ENCODE measurements at regions not wholly inside any gene's neighbourhood (a gene's known extent, or its start where the extent isn't known, plus 50 kb on each side); places are given as distances from the start of the nearest gene placed in this dataset.

DNA sequence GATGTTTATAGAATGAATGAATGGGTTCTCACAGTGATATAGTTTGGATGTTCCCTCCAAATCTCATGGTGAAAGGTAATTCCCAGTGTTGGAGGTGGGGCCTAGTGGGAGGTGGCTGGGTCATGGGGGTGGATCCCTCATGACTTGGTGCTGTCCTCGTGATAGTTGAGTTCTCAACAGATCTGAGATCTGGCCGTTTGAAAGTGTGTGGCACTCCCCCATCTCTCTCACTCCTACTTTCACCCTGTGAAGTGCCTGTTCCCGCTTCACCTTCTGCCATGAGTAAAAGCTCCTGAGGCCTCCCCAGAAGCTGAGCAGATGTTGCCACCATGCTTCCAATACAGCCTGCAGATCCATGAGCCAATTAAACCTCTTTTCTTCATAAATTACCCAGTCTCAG lies 170.8 kb upstream of the LINGO1 start:
- no peaks in the 10 kb centered on the region for H3K9me3 ChIP-seq
- no peaks in the 10 kb centered on the region for H3K36me3 ChIP-seq
- H3K27me3 ChIP-seq, result no peaks in the 10 kb centered on the region
- no peak for DNase-seq
- TF ChIP-seq, protein P1, sequence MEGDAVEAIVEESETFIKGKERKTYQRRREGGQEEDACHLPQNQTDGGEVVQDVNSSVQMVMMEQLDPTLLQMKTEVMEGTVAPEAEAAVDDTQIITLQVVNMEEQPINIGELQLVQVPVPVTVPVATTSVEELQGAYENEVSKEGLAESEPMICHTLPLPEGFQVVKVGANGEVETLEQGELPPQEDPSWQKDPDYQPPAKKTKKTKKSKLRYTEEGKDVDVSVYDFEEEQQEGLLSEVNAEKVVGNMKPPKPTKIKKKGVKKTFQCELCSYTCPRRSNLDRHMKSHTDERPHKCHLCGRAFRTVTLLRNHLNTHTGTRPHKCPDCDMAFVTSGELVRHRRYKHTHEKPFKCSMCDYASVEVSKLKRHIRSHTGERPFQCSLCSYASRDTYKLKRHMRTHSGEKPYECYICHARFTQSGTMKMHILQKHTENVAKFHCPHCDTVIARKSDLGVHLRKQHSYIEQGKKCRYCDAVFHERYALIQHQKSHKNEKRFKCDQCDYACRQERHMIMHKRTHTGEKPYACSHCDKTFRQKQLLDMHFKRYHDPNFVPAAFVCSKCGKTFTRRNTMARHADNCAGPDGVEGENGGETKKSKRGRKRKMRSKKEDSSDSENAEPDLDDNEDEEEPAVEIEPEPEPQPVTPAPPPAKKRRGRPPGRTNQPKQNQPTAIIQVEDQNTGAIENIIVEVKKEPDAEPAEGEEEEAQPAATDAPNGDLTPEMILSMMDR (IDR thresholded peaks at IDR 0.05; ENCODE audit: low read depth, low read length), result no peak
- no peaks in the 10 kb centered on the region for H3K4me1 ChIP-seq
- no peak overlapping the region for H3K4me3 ChIP-seq (ENCODE audit: low read depth, low read length)

DNA sequence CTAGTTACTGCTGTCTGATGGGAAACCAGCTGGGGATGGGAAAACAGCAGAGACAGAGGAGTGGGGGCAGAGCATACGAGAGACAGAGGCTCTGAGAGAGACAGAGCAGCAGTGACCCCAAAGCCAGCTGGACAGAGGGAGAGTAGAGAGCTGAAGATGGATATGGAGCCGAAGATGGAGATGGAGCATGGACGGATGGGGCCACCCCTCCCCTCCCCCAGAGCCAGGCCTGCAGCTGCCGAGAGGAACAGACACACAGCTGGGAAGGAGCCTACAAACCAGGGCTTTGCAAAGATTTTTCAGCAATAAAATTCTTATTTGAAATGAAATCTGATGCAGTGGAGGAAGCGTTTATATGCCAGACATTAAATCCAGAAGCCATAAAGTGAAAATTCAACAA lies 167.6 kb upstream of the LINGO1 start:
- Histone ChIP-seq H3K4me3 (ENCODE audit: low read depth, low read length) (no peak overlapping the region), H3K36me3 (no peaks in the 10 kb centered on the region), H3K4me1 (no peaks in the 10 kb centered on the region), H3K9me3 (no peaks in the 10 kb centered on the region), H3K27me3 (no peaks in the 10 kb centered on the region)
- no peak for DNase-seq
- TF ChIP-seq, protein P1 (IDR thresholded peaks at IDR 0.05; ENCODE audit: low read depth, low read length), result no peak

DNA sequence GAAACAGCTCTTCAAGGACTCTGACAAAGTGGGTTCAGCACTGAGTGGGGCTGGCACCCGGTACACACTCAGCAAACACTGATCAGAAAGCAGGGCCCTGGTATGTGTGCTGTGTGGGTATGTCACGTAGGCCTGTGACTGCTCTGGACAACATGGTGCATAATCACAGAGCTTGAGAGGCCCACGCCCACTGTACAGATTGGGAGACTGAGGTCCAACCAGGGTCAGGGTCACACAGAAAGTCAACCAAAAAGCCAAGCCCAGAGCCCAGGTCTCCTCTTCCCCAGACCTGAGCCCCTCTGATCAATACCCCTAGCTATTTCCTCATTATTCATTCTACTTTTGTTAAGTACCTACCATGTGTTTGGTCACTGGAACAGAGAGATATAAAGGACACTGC lies 166.1 kb upstream of the LINGO1 start:
- DNase-seq, result no peak
- no peaks in the 10 kb centered on the region for H3K36me3 ChIP-seq
- TF ChIP-seq, protein P1 (IDR thresholded peaks at IDR 0.05; ENCODE audit: low read depth, low read length), result no peak
- H3K4me3 ChIP-seq (ENCODE audit: low read depth, low read length), result no peak overlapping the region
- H3K9me3 ChIP-seq, result no peaks in the 10 kb centered on the region
- no peaks in the 10 kb centered on the region for H3K4me1 ChIP-seq
- H3K27me3 ChIP-seq, result no peaks in the 10 kb centered on the region

DNA sequence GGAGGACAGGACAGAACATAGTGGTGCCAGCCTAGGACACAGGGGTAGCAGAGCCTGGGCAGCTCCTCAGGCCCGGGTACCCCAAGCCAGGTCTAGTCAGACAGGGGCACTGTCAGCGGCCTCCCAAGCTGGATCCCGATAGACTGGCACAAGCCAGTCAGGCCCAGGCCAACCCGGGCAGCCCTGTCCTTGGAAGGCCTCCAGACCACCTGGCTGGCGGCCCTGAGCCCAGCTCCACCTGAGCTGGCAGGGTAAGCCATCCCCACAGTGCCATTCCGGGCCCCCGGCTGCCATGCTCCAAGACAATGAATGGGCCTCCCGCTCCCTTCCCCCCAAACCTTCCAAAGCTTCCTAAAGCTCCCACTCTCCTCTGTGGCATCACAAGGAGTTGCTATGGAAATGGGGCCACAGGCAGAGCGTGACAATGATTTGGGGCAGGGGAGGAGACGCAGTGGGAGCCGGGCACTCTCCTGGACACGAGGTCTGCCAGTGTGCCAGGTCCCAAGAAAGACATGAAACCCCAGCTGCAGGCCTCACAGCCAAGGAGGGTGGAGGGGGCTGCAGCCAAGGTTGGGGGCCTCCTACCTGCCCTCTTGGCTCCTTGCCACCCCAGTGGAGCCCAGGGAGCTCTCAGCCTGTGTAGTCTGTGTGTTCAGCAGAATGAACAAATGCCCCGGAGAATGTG lies 165.6 kb upstream of the LINGO1 start:
- no peak for DNase-seq
- no peaks in the 10 kb centered on the region for H3K9me3 ChIP-seq
- H3K27me3 ChIP-seq, result no peaks in the 10 kb centered on the region
- TF ChIP-seq, protein P1 (IDR thresholded peaks at IDR 0.05; ENCODE audit: low read depth, low read length), result no peak
- no peaks in the 10 kb centered on the region for H3K4me1 ChIP-seq
- no peak overlapping the region for H3K4me3 ChIP-seq (ENCODE audit: low read depth, low read length)
- no peaks in the 10 kb centered on the region for H3K36me3 ChIP-seq

DNA sequence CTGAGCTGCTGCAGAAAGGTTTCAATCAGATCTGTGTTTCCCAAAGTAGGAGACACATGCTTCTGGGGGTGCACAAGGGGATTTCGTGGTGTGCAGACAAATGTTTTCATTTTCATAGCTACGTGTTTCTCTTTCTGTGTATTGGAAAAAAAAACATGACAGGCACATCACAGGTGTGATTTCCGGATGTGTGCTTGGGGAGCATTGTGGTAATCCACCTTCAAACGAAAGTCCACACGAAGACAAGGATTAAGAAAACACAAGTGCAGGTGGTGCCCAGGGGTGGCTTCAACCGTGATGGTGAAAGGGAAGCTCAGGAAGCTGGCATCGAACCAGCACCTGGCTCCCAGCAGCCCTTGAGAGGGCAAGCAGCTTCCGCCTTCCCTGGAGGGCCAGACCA lies 164.6 kb upstream of the LINGO1 start:
- Histone ChIP-seq H3K4me3 (ENCODE audit: low read depth, low read length) (no peak overlapping the region), H3K9me3 (no peaks in the 10 kb centered on the region), H3K4me1 (no peaks in the 10 kb centered on the region), H3K36me3 (no peaks in the 10 kb centered on the region), H3K27me3 (no peaks in the 10 kb centered on the region)
- TF ChIP-seq, protein P1 (IDR thresholded peaks at IDR 0.05; ENCODE audit: low read depth, low read length), result no peak
- DNase-seq, result no peak

DNA sequence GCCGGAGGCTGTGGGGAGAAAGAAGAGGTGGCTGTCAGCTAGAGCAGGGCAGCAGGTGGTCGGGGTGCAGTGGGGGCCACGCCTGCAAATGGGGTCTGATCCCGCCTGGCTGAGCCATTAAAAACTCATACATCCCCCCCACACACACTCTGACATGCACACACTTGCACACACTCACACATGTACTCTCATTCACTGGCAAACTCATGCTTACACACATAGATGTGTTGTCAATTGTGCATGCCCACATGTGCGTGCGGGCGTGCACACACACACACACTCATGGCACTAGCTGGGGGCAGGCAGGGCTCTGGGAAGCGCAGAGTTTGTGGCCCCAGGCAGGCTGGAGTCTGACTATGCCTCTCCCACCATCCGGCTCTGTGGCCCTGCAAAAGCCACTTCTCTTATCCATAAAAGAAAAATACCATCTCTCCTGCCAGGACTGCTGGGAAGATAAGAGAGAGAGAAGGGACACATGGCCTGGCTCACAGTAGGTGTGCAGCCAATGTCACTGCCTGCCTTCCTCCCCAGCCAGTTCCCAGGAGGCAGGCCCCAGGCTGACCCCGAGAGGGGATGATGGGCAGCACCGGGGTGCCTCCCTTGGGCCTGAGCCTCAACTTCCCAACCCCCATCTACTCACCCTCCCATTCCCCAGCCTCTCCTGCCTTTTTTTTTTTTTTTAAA lies 163.5 kb upstream of the LINGO1 start:
- Histone ChIP-seq H3K36me3 (no peaks in the 10 kb centered on the region), H3K4me3 (ENCODE audit: low read depth, low read length) (no peak overlapping the region), H3K27me3 (no peaks in the 10 kb centered on the region), H3K4me1 (no peaks in the 10 kb centered on the region), H3K9me3 (no peaks in the 10 kb centered on the region)
- TF ChIP-seq, protein P1 (IDR thresholded peaks at IDR 0.05; ENCODE audit: low read depth, low read length), result no peak
- no peak for DNase-seq

All from BE2C (cell line).